ENCODE measurements at regions not wholly inside any gene's neighbourhood (a gene's known extent, or its start where the extent isn't known, plus 50 kb on each side); places are given as distances from the start of the nearest gene placed in this dataset.

- TF ChIP-seq POLR2A (IDR thresholded peaks at IDR 0.05) (no peak), CTCF (IDR thresholded peaks at IDR 0.05 in 4 of 5, conservative IDR thresholded peaks at IDR 0.05 in 1 of 5) (no peak)
Measured at GRCh38 chrX:94524867-94525266, 850.9 kb downstream of the FAM133A start.
